ENCODE measurements at regions not wholly inside any gene's neighbourhood (a gene's known extent, or its start where the extent isn't known, plus 50 kb on each side); places are given as distances from the start of the nearest gene placed in this dataset.

GRCh38 chr12:58509116-58509885, 411.0 kb downstream of the LRIG3 start:
- Histone ChIP-seq H3K27ac (no peak overlapping the region), H3K4me3 (no peak overlapping the region), H3K27me3 (peaks cover 0 to under 1% (median 0%) of the 10 kb centered on the region in 7 donors), H3K36me3 (no peaks in the 10 kb centered on the region), H3K9me3 (peaks cover 0 to 3% (median 0%) of the 10 kb centered on the region in 11 donors), H3K4me1 (no peaks in the 10 kb centered on the region)
- no peak for TF ChIP-seq CTCF (IDR thresholded peaks at IDR 0.05)
- DNase-seq (no peak), ATAC-seq (no peak)
- intact Hi-C loops (cut with DNase I): no loop called here
- 80 to 81% methylated on average over 5 of the region's 5 CpGs for WGBS, 2 donors

GRCh38 chr12:58513301-58513834, 406.9 kb downstream of the LRIG3 start:
- Histone ChIP-seq H3K36me3 (no peaks in the 10 kb centered on the region), H3K4me1 (no peaks in the 10 kb centered on the region), H3K9me3 (peaks cover 0 to 21% (median 12%) of the 10 kb centered on the region in 11 donors), H3K27me3 (peaks cover 0 to 3% (median 0%) of the 10 kb centered on the region in 7 donors), H3K27ac (no peak overlapping the region), H3K4me3 (no peak overlapping the region)
- ATAC-seq (no peak), DNase-seq (no peak)
- TF ChIP-seq CTCF (IDR thresholded peaks at IDR 0.05): no peak
- intact Hi-C loops (cut with DNase I): no loop called here
- 64 to 74% methylated on average over 4 of the region's 4 CpGs for WGBS, 2 donors

GRCh38 chr12:58513852-58514251, 406.5 kb downstream of the LRIG3 start:
- DNase-seq (no peak), ATAC-seq (no peak)
- Histone ChIP-seq H3K9me3 (peaks cover 0 to 26% (median 16%) of the 10 kb centered on the region in 11 donors), H3K27ac (no peak overlapping the region), H3K4me3 (no peak overlapping the region), H3K27me3 (peaks cover 0 to 3% (median 0%) of the 10 kb centered on the region in 7 donors), H3K4me1 (no peaks in the 10 kb centered on the region), H3K36me3 (no peaks in the 10 kb centered on the region)
- 60% methylated on average over 4 of the region's 4 CpGs for WGBS, 2 donors
- intact Hi-C loops (cut with DNase I): no loop called here
- TF ChIP-seq CTCF (IDR thresholded peaks at IDR 0.05): no peak

- Histone ChIP-seq H3K4me3 (no peak overlapping the region), H3K27ac (no peak overlapping the region), H3K36me3 (no peaks in the 10 kb centered on the region), H3K27me3 (no peaks in the 10 kb centered on the region), H3K4me1 (no peaks in the 10 kb centered on the region), H3K9me3 (peaks cover 0 to 34% (median 19%) of the 10 kb centered on the region in 11 donors)
- WGBS, 2 donors: 68 to 81% methylated on average over 1 of the region's 1 CpG
- DNase-seq (no peak), ATAC-seq (no peak)
- no peak for TF ChIP-seq CTCF (IDR thresholded peaks at IDR 0.05)
- intact Hi-C loops (cut with DNase I): loop anchor here in 1 of 10 donors (5.0 kb wide), 1 partner anchor 1907 kb away; no protein-coding TSS in a partner anchor
These were observed 400.5 kb downstream of the LRIG3 start for GRCh38 chr12:58519839-58520238.
